ENCODE measurements at regions not wholly inside any gene's neighbourhood (a gene's known extent, or its start where the extent isn't known, plus 50 kb on each side); places are given as distances from the start of the nearest gene placed in this dataset.
"Not testable (repeated sequence)": the region's sequence is repeated elsewhere in the genome, so short reads cannot be mapped to it uniquely, and the experiment has no call there.

DNA sequence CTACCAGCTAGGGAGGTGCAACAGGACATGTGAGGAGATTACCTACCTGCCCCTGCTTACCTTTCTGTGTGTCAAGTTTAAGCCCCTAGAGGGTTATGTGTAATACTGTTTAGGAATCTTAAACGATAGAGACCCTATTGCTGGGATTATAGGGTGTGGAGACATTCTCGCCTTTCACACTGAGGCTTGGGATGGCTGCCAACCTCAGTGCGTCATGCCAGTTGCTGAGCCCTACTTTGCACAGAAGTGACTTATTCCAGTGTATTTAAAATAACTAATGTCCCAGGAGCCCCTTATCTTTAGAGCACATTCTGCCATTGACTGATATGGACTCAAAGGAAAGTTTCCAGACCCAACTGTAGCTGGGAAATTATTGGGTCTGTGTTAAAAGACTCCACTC is 76.6 kb upstream of the XPA start:
- DNase-seq: no peak

GRCh38 chr9:97774673-97775072 is 77.5 kb upstream of the XPA start:
- no peak for DNase-seq

GRCh38 chr9:97778740-97779139 is 74.3 kb upstream of the FOXE1 start:
- DNase-seq: not testable (repeated sequence)

DNA sequence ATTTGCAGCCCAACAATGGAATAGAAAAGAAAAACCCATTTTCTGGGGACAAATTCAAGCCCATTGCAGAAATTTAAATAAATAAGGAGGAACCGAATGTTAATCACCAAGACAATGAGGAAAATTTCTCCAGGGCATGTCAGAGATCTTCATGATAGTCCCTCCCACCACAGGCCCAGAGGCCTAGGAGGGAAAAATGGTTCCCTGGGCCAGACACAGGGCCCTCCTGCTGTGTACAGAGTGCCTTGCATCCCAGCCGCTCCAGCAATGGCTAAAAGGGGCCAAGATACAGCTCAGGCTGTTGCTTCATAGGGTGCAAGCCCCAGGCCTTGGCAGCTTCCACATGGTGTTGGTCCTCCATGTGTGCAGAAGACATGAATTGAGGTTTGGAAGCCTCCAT is 73.4 kb upstream of the FOXE1 start:
- no peak for DNase-seq

- DNase-seq: no peak
Measured at GRCh38 chr9:97781902-97782301, 71.1 kb upstream of the FOXE1 start.

- DNase-seq: no peak
Measured at GRCh38 chr9:97786341-97786740, 66.7 kb upstream of the FOXE1 start.

GRCh38 chr9:97787551-97787950 is 65.5 kb upstream of the FOXE1 start:
- DNase-seq: no peak

- no peak for DNase-seq
Measured at GRCh38 chr9:97788763-97789663, 64.0 kb upstream of the FOXE1 start.

DNA sequence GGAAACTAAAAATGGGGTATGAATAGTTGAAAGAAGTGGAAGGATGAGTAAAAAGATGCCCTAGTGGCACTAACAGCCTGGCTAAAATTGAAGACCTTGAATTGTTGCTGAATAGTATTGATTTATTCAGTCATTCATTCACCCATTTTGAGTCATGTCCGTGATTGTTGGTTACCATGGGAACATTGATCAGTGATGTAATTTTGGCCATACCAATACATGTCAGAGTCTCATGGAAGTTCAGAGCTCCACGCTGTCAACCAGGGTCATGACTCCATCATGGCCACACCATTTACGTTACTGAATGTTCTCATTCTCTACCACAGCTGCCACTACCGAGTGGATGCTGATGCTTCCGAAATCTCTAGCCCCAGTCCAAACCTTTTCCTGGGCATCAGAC is 62.5 kb upstream of the FOXE1 start:
- no peak for DNase-seq

DNA sequence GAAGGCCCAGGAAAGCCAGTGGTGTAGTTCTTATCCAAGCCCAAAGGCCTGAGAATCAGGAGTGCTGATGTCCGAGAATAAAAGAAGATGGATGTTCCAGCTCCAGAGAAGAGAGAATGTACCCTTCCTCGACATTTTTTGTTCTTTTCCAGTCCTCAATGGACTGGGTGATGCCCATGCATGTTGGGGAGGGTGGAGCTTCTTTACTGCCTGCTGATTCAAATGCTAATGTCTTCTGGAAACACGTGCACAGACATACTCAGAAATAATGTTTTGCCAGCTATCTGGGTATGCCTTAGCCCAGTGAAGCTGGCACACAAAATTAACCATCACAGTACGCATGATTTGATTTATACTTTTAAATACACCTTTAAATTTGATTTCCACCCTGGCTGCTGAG is 61.5 kb upstream of the FOXE1 start:
- no peak for DNase-seq

DNA sequence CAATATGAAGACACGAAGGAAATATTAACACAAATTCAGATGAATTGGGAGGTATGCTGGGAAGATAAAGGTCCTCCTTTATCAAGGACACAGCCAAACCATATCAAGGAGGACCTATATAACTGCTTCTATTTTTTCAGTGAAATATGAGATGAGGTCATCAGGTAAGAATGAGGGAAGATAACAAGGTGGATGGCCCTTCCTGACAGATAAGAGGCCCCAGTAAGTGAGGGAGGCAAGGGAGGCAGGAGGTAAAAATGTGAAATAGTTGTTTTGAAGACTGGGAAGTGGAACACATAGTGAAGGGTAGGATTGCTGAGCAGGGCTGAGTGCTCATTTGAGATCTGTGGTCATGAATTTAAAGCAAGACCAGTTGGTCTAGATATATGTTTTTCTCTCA is 60.0 kb upstream of the FOXE1 start:
- DNase-seq: no peak

DNA sequence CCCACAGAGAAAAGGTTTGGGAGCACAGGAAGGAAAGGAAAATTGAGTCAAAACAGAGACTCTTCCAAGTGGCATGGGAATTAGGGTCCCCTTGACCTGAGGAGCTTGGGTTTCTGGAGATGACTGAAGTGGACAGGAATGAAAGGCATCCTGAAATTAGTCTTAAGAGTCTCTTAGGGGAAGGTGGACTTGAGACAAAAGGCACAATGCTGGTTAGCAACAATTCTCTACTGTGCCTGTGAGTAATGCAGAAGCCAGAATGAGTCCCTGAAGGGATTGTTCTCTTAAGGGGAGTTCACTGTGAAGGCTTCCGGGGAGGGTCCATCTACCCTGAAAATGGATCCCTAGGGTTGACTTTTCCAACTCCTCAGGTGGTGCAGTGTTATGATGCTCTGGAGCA is 58.4 kb upstream of the FOXE1 start:
- DNase-seq: no peak

DNA sequence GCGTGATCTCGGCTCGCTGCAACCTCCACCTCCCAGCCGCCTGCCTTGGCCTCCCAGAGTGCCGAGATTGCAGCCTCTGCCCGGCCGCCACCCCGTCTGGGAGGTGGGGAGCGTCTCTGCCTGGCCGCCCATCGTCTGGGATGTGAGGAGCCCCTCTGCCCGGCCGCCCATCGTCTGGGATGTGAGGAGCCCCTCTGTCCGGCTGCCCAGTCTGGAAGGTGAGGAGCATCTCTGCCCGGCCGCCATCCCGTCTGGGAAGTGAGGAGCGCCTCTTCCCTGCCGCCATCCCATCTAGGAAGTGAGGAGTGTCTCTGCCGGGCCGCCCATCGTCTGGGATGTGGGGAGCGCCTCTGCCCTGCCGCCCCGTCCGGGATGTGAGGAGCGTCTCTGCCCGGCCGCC is 56.9 kb upstream of the FOXE1 start:
- not testable (repeated sequence) for DNase-seq

GRCh38 chr9:97801180-97801579 is 51.8 kb upstream of the FOXE1 start:
- no peak for DNase-seq

GRCh38 chr9:97802276-97802675 is 50.8 kb upstream of the FOXE1 start:
- DNase-seq: no peak

DNA sequence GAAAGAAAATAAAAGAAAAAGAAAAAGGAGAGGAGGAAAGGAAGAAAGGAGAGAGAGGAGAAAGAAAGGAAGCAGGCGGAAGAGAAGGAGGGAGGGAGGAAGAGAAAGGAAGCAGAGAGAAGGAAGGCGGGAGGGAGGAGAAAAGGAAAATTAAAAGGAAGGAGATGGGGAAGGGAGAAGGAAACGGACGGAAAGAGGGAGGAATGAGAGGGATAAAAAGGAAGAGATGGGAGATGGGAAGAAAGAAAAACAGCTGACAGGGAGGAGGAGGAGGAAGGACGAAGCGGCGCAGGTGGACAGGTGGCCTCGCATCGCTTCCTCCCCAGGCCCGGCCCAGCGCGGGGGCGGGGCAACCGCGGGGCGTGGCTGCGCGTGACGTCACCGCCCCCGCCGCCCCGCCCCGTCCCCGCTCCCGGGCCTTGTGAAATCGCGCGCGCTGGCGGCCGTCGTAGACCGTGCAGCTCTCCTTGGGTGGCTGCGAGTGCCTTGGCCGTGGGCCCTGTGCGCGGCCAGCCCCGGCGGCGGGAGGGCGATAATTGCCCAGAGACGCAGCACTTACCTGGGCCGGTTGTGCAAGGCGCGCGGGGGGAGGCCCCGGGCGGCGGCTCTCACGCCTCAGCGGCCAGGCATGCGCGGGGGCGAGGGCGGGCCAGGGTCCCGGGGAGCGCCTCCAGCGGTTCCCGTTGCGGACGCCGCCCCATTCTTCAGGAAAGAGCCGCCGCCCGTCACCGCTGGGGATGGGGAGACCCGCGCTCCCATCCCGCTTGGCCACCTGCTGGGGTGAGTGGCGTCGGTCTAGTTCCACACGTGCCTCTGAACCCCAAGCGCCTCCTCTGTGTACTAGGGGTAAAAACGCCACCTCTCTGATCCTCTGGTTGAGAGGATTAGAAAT is 49.6 kb upstream of the FOXE1 start:
- DNase-seq: peak; percentile 69
